Type B pancreatic cell (in vitro differentiated cells): ENCODE measurements at regions not wholly inside any gene's neighbourhood (a gene's known extent, or its start where the extent isn't known, plus 50 kb on each side); places are given as distances from the start of the nearest gene placed in this dataset.

Source experiments
- DNase-seq: peaks from one replicate; pipeline ENCODE4 v3.0.0; 2021; ENCODE audit warnings: mixed read lengths; ENCODE audit not compliant: unreplicated experiment; ENCODE audit errors: extremely low spot score
- H3K27ac Mint-ChIP-seq: 2 replicates; pipeline ENCODE4 v1.8.0; 2021; ENCODE audit warnings: mild to moderate bottlenecking, mixed read lengths
- H3K27me3 Mint-ChIP-seq: 2 replicates; pipeline ENCODE4 v1.8.0; 2021; ENCODE audit warnings: mixed read lengths
- H3K36me3 Mint-ChIP-seq: 2 replicates; pipeline ENCODE4 v1.8.0; 2021; ENCODE audit warnings: mixed read lengths
- H3K4me1 Mint-ChIP-seq: one replicate; pipeline ENCODE4 v1.8.0; 2021; ENCODE audit warnings: mixed read lengths; ENCODE audit not compliant: unreplicated experiment
- H3K4me3 Mint-ChIP-seq: 2 replicates; pipeline ENCODE4 v1.8.0; 2021; ENCODE audit warnings: mild to moderate bottlenecking, mixed read lengths
- H3K9me3 Mint-ChIP-seq: 2 replicates; pipeline ENCODE4 v1.8.0; 2021; ENCODE audit warnings: mixed read lengths
- TF ChIP-seq, protein P1 (sequence below): fragments of 200-600 bp; sonication (generic); conservative IDR thresholded peaks from 2 replicates; pipeline ENCODE4 v1.5.0; 2021; ENCODE audit warnings: antibody characterized with exemption, mild to moderate bottlenecking

DNA sequence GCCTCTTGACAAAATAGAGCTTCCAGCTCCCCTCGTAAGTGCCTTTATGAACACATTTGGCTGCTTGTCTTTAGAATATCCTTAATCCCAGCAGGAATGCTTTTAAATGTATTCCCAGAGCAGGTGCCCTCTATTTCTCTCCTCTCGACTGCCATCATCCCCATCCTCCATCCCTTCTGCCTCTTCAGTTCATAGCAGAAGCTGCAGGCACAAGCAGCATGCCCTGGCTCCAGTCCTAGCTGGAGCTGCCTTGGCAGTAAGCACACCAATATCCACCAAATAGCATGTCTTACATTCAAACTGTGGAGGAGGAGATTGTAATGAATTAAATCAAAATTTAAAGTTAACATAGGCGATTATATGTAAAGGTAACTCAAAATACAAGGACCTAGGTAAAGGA lies 891.3 kb upstream of the SLC39A10 start:
- no peak for DNase-seq
- H3K27me3 Mint-ChIP-seq, result peaks cover 3% of the 10 kb centered on the region
- H3K36me3 Mint-ChIP-seq, result no peaks in the 10 kb centered on the region
- no peak overlapping the region for H3K27ac Mint-ChIP-seq
- H3K4me1 Mint-ChIP-seq, result no peaks in the 10 kb centered on the region
- TF ChIP-seq, protein P1, sequence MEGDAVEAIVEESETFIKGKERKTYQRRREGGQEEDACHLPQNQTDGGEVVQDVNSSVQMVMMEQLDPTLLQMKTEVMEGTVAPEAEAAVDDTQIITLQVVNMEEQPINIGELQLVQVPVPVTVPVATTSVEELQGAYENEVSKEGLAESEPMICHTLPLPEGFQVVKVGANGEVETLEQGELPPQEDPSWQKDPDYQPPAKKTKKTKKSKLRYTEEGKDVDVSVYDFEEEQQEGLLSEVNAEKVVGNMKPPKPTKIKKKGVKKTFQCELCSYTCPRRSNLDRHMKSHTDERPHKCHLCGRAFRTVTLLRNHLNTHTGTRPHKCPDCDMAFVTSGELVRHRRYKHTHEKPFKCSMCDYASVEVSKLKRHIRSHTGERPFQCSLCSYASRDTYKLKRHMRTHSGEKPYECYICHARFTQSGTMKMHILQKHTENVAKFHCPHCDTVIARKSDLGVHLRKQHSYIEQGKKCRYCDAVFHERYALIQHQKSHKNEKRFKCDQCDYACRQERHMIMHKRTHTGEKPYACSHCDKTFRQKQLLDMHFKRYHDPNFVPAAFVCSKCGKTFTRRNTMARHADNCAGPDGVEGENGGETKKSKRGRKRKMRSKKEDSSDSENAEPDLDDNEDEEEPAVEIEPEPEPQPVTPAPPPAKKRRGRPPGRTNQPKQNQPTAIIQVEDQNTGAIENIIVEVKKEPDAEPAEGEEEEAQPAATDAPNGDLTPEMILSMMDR, result no peak
- no peak overlapping the region for H3K4me3 Mint-ChIP-seq
- peaks cover 12% of the 10 kb centered on the region for H3K9me3 Mint-ChIP-seq

GRCh38 chr2:194750926-194751325 lies 906.1 kb upstream of the SLC39A10 start:
- Mint-ChIP-seq H3K27me3 (peaks cover 4% of the 10 kb centered on the region), H3K36me3 (no peaks in the 10 kb centered on the region), H3K27ac (no peak overlapping the region), H3K4me1 (no peaks in the 10 kb centered on the region), H3K9me3 (no peaks in the 10 kb centered on the region), H3K4me3 (no peak overlapping the region)
- TF ChIP-seq, protein P1, result no peak
- no peak for DNase-seq

DNA sequence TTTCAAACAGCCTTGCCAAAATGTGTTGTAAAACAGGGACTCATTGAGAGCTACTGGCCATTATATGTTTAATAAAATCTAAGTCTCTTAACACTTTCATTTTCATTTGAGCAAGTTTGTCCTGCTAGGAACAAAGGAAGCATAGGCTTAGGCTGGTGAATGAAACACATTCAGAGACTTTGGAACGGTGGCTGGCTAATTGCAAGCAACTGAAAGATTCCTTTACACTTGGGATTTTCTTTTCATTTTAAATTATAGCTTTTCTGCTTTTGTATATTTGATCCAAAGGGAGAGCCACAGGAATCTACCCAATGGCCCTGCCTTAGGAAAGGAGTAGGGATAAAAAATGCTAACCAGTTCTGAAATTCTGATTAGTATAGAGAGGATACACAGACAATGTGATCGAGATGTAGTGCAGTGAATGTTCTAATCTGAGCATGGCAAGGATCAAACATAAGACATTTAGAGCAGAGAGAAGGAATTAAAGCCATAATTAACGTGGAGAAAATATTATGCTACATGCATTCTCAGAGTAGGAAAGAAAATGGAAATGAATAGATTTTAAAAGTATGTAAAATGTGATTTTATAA lies 911.4 kb upstream of the SLC39A10 start:
- Mint-ChIP-seq H3K4me1 (no peaks in the 10 kb centered on the region), H3K27ac (no peak overlapping the region), H3K4me3 (no peak overlapping the region), H3K27me3 (peaks cover 8% of the 10 kb centered on the region), H3K9me3 (no peaks in the 10 kb centered on the region), H3K36me3 (no peaks in the 10 kb centered on the region)
- DNase-seq, result no peak
- TF ChIP-seq, protein P1, result no peak

- Mint-ChIP-seq H3K4me1 (no peaks in the 10 kb centered on the region), H3K9me3 (no peaks in the 10 kb centered on the region), H3K27me3 (peaks cover 3% of the 10 kb centered on the region), H3K36me3 (no peaks in the 10 kb centered on the region), H3K4me3 (no peak overlapping the region), H3K27ac (no peak overlapping the region)
- TF ChIP-seq, protein P1, result no peak
- no peak for DNase-seq
These were observed 914.3 kb upstream of the SLC39A10 start for GRCh38 chr2:194742706-194743105.

- Mint-ChIP-seq H3K4me1 (no peaks in the 10 kb centered on the region), H3K9me3 (no peaks in the 10 kb centered on the region), H3K27ac (no peak overlapping the region), H3K36me3 (no peaks in the 10 kb centered on the region), H3K4me3 (no peak overlapping the region), H3K27me3 (no peaks in the 10 kb centered on the region)
- TF ChIP-seq, protein P1, result no peak
- no peak for DNase-seq
These were observed 917.8 kb upstream of the SLC39A10 start for GRCh38 chr2:194739217-194739616.
